ENCODE measurements at regions not wholly inside any gene's neighbourhood (a gene's known extent, or its start where the extent isn't known, plus 50 kb on each side); places are given as distances from the start of the nearest gene placed in this dataset.

GRCh38 chr4:184294606-184295133 lies 77.0 kb upstream of the ENPP6 start:
- H2AFZ ChIP-seq (ENCODE audit: low read depth, low read length, severe bottlenecking), result no peak overlapping the region
- no peak overlapping the region for H3K4me2 ChIP-seq (ENCODE audit: low read depth, low read length, poor library complexity, severe bottlenecking)

GRCh38 chr4:184293552-184293951 lies 75.9 kb upstream of the ENPP6 start:
- Histone ChIP-seq H3K27me3 (ENCODE audit: low read length) (no peaks in the 10 kb centered on the region), H3K4me3 (ENCODE audit: insufficient read depth, low read length, poor library complexity, severe bottlenecking) (no peak overlapping the region), H2AFZ (ENCODE audit: low read depth, low read length, severe bottlenecking) (no peak overlapping the region), H3K9ac (ENCODE audit: low read length) (no peak overlapping the region), H3K79me2 (ENCODE audit: insufficient read depth, low read length) (no peaks in the 10 kb centered on the region), H4K20me1 (ENCODE audit: low read depth, low read length) (no peaks in the 10 kb centered on the region), H3K9me3 (ENCODE audit: insufficient read depth, low read length) (no peaks in the 10 kb centered on the region), H3K27ac (ENCODE audit: low read depth, low read length) (no peak overlapping the region), H3K36me3 (ENCODE audit: low read length) (no peaks in the 10 kb centered on the region), H3K9me2 (replicated peaks; ENCODE audit: insufficient read depth, low read length) (no peaks in the 10 kb centered on the region), H3F3A (ENCODE audit: insufficient read depth) (peaks cover 8% of the 10 kb centered on the region; the same call in 1 of the 2 replicates), H3K4me2 (ENCODE audit: low read depth, low read length, poor library complexity, severe bottlenecking) (no peak overlapping the region)
- no peak for TF ChIP-seq EZH2phosphoT487 (conservative IDR thresholded peaks at IDR 0.05; ENCODE audit: low read length)
- TF ChIP-seq CTCF (IDR thresholded peaks at IDR 0.05; ENCODE audit: insufficient read depth, low read length, poor library complexity, severe bottlenecking), result no peak

More at GRCh38 chr4:184294606-184295133, 77.0 kb upstream of the ENPP6 start:
- no peak for TF ChIP-seq CTCF (IDR thresholded peaks at IDR 0.05; ENCODE audit: insufficient read depth, low read length, poor library complexity, severe bottlenecking)
- no peak for TF ChIP-seq EZH2phosphoT487 (conservative IDR thresholded peaks at IDR 0.05; ENCODE audit: low read length)
- Histone ChIP-seq H3F3A (ENCODE audit: insufficient read depth) (0 out of 2 replicates have a peak, but pooled peaks cover under 1% of the 10 kb centered on the region), H3K79me2 (ENCODE audit: insufficient read depth, low read length) (no peaks in the 10 kb centered on the region), H3K9ac (ENCODE audit: low read length) (no peak overlapping the region), H3K9me2 (replicated peaks; ENCODE audit: insufficient read depth, low read length) (no peaks in the 10 kb centered on the region), H4K20me1 (ENCODE audit: low read depth, low read length) (no peaks in the 10 kb centered on the region), H3K9me3 (ENCODE audit: insufficient read depth, low read length) (no peaks in the 10 kb centered on the region), H3K36me3 (ENCODE audit: low read length) (no peaks in the 10 kb centered on the region), H3K27ac (ENCODE audit: low read depth, low read length) (no peak overlapping the region), H3K4me3 (ENCODE audit: insufficient read depth, low read length, poor library complexity, severe bottlenecking) (no peak overlapping the region), H3K27me3 (ENCODE audit: low read length) (no peaks in the 10 kb centered on the region)

GRCh38 chr4:184292877-184293276 lies 75.2 kb upstream of the ENPP6 start:
- no peak overlapping the region for H3K27ac ChIP-seq (ENCODE audit: low read depth, low read length)
- no peaks in the 10 kb centered on the region for H3K36me3 ChIP-seq (ENCODE audit: low read length)
- no peaks in the 10 kb centered on the region for H3K27me3 ChIP-seq (ENCODE audit: low read length)
- no peak overlapping the region for H2AFZ ChIP-seq (ENCODE audit: low read depth, low read length, severe bottlenecking)
- TF ChIP-seq EZH2phosphoT487 (conservative IDR thresholded peaks at IDR 0.05; ENCODE audit: low read length) (no peak), CTCF (IDR thresholded peaks at IDR 0.05; ENCODE audit: insufficient read depth, low read length, poor library complexity, severe bottlenecking) (no peak)
- no peaks in the 10 kb centered on the region for H3K79me2 ChIP-seq (ENCODE audit: insufficient read depth, low read length)
- H3K9ac ChIP-seq (ENCODE audit: low read length), result no peak overlapping the region
- H3K4me3 ChIP-seq (ENCODE audit: insufficient read depth, low read length, poor library complexity, severe bottlenecking), result no peak overlapping the region
- H3K9me3 ChIP-seq (ENCODE audit: insufficient read depth, low read length), result no peaks in the 10 kb centered on the region
- H3K9me2 ChIP-seq (replicated peaks; ENCODE audit: insufficient read depth, low read length), result no peaks in the 10 kb centered on the region
- no peak overlapping the region for H3K4me2 ChIP-seq (ENCODE audit: low read depth, low read length, poor library complexity, severe bottlenecking)
- H4K20me1 ChIP-seq (ENCODE audit: low read depth, low read length), result no peaks in the 10 kb centered on the region
- peaks cover 8% of the 10 kb centered on the region; the same call in 1 of the 2 replicates for H3F3A ChIP-seq (ENCODE audit: insufficient read depth)

Measured in SU-DHL-6 (cell line).